PC-9 (cell line): ENCODE measurements at regions not wholly inside any gene's neighbourhood (a gene's known extent, or its start where the extent isn't known, plus 50 kb on each side); places are given as distances from the start of the nearest gene placed in this dataset.

ENCODE experiments used
- BruUV-seq: library from RNA; stranded (reverse); fragments of 400-500 nt; replicated peaks from 2 replicates; lab custom pipeline; 2021; lab: Mats Ljungman, UMichigan
- CTCF ChIA-PET: fragments of 300-600 bp; sonication (Branson Sonifier 250); formaldehyde crosslinking; loops from one replicate; lab custom pipeline; 2022; ENCODE audit warnings: antibody characterized with exemption; lab: Charles Lee
- POLR2A ChIA-PET: fragments of 300-600 bp; sonication (Branson Sonifier 250); formaldehyde crosslinking; loops from one replicate; lab custom pipeline; 2022; ENCODE audit warnings: antibody characterized with exemption; ENCODE audit not compliant: unreplicated experiment; lab: Charles Lee
- DNase-seq, 2 experiments: peaks; one replicate each; pipeline versions ENCODE4 v3.0.0 to v3.0.0-alpha.2; 2015 to 2022; ENCODE audit warnings: mixed read lengths in 1 of 2
- H2AFZ ChIP-seq: fragments of 200-600 bp; sonication (generic); 2 replicates; pipeline ENCODE4 v1.8.1; 2017; ENCODE audit warnings: antibody characterized with exemption
- H3F3A ChIP-seq: fragments of 200-600 bp; sonication (generic); 2 replicates; pipeline ENCODE4 v1.8.1; 2017; ENCODE audit warnings: antibody characterized with exemption, mild to moderate bottlenecking, low read depth; ENCODE audit not compliant: insufficient read depth
- H3K27ac ChIP-seq: fragments of 200-600 bp; sonication (generic); 2 replicates; pipeline ENCODE4 v1.6.1; 2016; ENCODE audit warnings: mixed run types
- H3K27me3 ChIP-seq: fragments of 200-600 bp; sonication (generic); 2 replicates; pipeline ENCODE4 v1.6.1; 2016; ENCODE audit warnings: low read depth, mixed run types; ENCODE audit not compliant: insufficient read depth
- H3K36me3 ChIP-seq: fragments of 200-600 bp; sonication (generic); 2 replicates; pipeline ENCODE4 v1.6.1; 2016; ENCODE audit warnings: low read depth, mixed run types
- H3K4me1 ChIP-seq: fragments of 200-600 bp; sonication (generic); replicated peaks from 2 replicates; pipeline ENCODE4 v1.6.1; 2016; ENCODE audit warnings: mixed run types; ENCODE audit not compliant: insufficient read depth
- H3K4me2 ChIP-seq: fragments of 200-600 bp; sonication (generic); 2 replicates; pipeline ENCODE4 v1.6.1; 2017; ENCODE audit warnings: mixed run types
- H3K4me3 ChIP-seq: fragments of 200-600 bp; sonication (generic); 2 replicates; pipeline ENCODE4 v1.6.1; 2016; ENCODE audit warnings: mixed run types
- H3K79me2 ChIP-seq: fragments of 200-600 bp; sonication (generic); 2 replicates; pipeline ENCODE4 v1.6.1; 2017; ENCODE audit warnings: low read depth, mixed run types
- H3K9me2 ChIP-seq: fragments of 200-600 bp; sonication (generic); 2 replicates; pipeline ENCODE4 v1.8.1; 2017; ENCODE audit warnings: mild to moderate bottlenecking; ENCODE audit not compliant: insufficient read depth
- H3K9me3 ChIP-seq: fragments of 200-600 bp; sonication (generic); 2 replicates; pipeline ENCODE4 v1.8.1; 2016; ENCODE audit warnings: low read depth; ENCODE audit not compliant: insufficient read depth
- H4K20me1 ChIP-seq: fragments of 200-600 bp; sonication (generic); 2 replicates; pipeline ENCODE4 v1.8.1; 2017; ENCODE audit not compliant: insufficient read depth
- EZH2 ChIP-seq: fragments of 200-600 bp; sonication (generic); IDR thresholded peaks from 2 replicates; pipeline ENCODE4 v1.8.0; 2017; ENCODE audit warnings: antibody characterized with exemption, low read depth
- intact Hi-C: fragments of 100-400 bp; cut with micrococcal nuclease; formaldehyde crosslinking; loops from one replicate; pipeline ENCODE4 v1.10.0; 2022; ENCODE audit not compliant: unreplicated experiment
- TF ChIP-seq, protein P1 (sequence below): fragments of 200-600 bp; sonication (generic); conservative IDR thresholded peaks from 2 replicates; pipeline ENCODE4 v1.6.1; 2017; ENCODE audit warnings: mixed run types, antibody characterized with exemption, mild to moderate bottlenecking, moderate library complexity

DNA sequence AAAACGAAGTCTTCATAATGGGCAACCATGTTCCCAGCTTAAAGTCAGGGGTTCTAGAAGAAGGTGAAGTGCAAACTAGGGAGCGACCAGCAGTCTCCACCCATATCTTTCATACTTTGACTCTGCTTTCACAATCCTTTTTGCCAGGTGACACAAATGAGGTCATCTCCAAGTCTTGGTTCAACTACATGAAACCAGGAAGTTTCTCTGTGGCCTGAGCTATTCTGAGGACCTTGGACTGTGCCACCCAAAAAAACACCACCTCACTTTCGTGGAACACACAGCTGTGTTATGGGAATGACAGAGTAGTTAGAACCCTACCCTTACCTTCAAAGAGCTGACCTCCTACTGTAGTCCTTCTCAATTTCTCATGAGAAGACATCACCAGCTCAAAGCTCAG lies 309.2 kb downstream of the AGTPBP1 start:
- Histone ChIP-seq H3F3A (no peaks in the 10 kb centered on the region), H3K4me1 (no peaks in the 10 kb centered on the region), H3K9me3 (no peaks in the 10 kb centered on the region), H3K9me2 (no peaks in the 10 kb centered on the region), H3K36me3 (no peaks in the 10 kb centered on the region), H3K27me3 (peaks cover 60% of the 10 kb centered on the region), H3K4me2 (no peak overlapping the region), H3K79me2 (no peaks in the 10 kb centered on the region), H3K27ac (no peak overlapping the region), H4K20me1 (no peaks in the 10 kb centered on the region), H2AFZ (no peak overlapping the region), H3K4me3 (no peak overlapping the region)
- POLR2A ChIA-PET: no interaction called here
- CTCF ChIA-PET: no interaction called here
- no peak for TF ChIP-seq EZH2
- TF ChIP-seq, protein P1, sequence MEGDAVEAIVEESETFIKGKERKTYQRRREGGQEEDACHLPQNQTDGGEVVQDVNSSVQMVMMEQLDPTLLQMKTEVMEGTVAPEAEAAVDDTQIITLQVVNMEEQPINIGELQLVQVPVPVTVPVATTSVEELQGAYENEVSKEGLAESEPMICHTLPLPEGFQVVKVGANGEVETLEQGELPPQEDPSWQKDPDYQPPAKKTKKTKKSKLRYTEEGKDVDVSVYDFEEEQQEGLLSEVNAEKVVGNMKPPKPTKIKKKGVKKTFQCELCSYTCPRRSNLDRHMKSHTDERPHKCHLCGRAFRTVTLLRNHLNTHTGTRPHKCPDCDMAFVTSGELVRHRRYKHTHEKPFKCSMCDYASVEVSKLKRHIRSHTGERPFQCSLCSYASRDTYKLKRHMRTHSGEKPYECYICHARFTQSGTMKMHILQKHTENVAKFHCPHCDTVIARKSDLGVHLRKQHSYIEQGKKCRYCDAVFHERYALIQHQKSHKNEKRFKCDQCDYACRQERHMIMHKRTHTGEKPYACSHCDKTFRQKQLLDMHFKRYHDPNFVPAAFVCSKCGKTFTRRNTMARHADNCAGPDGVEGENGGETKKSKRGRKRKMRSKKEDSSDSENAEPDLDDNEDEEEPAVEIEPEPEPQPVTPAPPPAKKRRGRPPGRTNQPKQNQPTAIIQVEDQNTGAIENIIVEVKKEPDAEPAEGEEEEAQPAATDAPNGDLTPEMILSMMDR: no peak
- no peak for DNase-seq
- no TSS peak for BruUV-seq
- intact Hi-C loops: loop anchor here (10.0 kb wide), 1 partner anchor 1038 kb away; no protein-coding TSS in a partner anchor

DNA sequence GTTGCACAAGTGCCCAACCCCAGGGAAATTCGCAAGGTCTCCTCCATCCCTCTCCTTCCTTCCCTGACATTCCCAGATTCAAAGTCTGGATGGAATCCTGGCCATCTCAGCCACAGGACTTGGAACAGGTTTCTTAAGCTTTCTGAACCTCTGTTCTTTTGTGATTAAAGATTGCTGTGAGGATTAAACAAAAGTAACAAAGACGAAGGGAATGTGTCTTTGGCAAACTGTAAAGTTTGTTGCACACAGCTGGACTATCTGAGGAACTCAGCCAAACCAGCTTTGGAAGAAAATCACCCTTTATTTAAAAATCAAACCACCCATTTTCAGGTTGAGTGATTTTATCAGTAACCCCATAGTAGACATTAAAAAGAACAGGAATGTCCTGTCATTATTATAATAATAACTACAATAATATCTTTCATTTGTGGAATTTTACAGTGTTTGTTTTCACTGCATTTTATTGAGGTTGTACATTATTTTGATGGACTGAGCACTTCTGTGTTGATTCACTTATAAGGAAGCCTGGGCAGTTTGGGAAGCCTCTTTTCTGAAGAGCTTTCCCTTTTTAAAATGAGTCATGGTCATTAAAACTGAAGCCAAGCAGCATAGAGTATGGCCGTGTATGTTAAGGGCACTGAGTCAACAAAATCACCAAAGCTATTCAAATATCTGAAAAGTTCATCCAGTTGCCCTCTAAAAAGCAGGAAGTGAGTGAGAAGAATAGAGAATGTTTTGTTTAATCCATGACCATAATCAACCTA lies 310.2 kb downstream of the AGTPBP1 start:
- TF ChIP-seq, protein P1: no peak
- no peak for TF ChIP-seq EZH2
- CTCF ChIA-PET: no interaction called here
- Histone ChIP-seq H3K4me1 (no peaks in the 10 kb centered on the region), H3K79me2 (no peaks in the 10 kb centered on the region), H3F3A (no peaks in the 10 kb centered on the region), H3K9me3 (no peaks in the 10 kb centered on the region), H4K20me1 (no peaks in the 10 kb centered on the region), H3K4me2 (no peak overlapping the region), H2AFZ (no peak overlapping the region), H3K27me3 (peaks cover 70% of the 10 kb centered on the region), H3K36me3 (no peaks in the 10 kb centered on the region), H3K4me3 (no peak overlapping the region), H3K27ac (no peak overlapping the region), H3K9me2 (no peaks in the 10 kb centered on the region)
- POLR2A ChIA-PET: no interaction called here
- BruUV-seq: no TSS peak
- no peak for DNase-seq
- intact Hi-C loops: loop anchor here (10.0 kb wide), 1 partner anchor 1037 kb away; no protein-coding TSS in a partner anchor

DNA sequence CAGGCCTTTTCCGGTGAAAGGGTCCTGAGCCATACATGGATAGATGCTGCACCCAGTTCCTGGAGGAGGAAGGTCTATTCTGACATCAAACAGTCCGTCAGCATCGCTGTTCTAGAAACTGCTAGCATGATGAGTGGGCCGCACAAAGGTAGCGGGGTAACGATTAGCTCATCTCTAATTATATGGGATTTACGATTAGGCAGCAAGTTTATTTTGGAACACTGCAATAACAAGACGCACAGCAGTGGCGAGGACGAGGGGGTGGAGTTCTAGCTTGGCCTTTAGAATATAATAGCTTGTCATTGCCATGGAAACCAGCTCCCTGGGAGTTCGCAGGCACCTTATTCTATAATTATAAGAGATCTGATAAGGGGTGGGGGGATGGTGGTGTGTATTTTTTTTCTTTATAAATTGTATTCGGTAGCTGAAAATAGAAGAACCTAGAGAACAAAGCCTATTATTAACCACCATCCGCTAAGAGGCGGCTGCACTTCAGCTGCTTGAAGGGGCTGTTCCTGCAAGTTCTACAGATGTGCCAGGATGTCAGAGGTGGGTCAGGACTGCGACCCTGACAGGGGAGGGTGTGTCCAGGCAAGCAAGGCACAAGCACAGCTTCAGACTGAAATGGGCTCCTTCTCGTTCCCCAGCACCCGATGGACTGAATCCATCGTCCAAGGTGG lies 311.0 kb downstream of the AGTPBP1 start:
- Histone ChIP-seq H3F3A (no peaks in the 10 kb centered on the region), H3K79me2 (no peaks in the 10 kb centered on the region), H3K9me3 (no peaks in the 10 kb centered on the region), H3K27ac (no peak overlapping the region), H3K4me3 (no peak overlapping the region), H2AFZ (no peak overlapping the region), H3K9me2 (no peaks in the 10 kb centered on the region), H3K4me2 (no peak overlapping the region), H4K20me1 (no peaks in the 10 kb centered on the region), H3K4me1 (no peaks in the 10 kb centered on the region), H3K36me3 (no peaks in the 10 kb centered on the region), H3K27me3 (peaks cover 75% of the 10 kb centered on the region)
- no peak for DNase-seq
- ChIA-PET CTCF (no interaction called here), POLR2A (no interaction called here)
- BruUV-seq: no TSS peak
- intact Hi-C loops: loop anchor here (10.0 kb wide), 1 partner anchor 1036 kb away; no protein-coding TSS in a partner anchor
- TF ChIP-seq, protein P1: no peak
- no peak for TF ChIP-seq EZH2
